GM04503 (cell line): ENCODE measurements at regions not wholly inside any gene's neighbourhood (a gene's known extent, or its start where the extent isn't known, plus 50 kb on each side); places are given as distances from the start of the nearest gene placed in this dataset.

Source experiments
- DNase-seq: peaks from one replicate; pipeline ENCODE4 v3.0.0-alpha.2; 2012; ENCODE audit warnings: low read depth

- no peak for DNase-seq
Measured at GRCh38 chr15:93317772-93318171, 228.8 kb upstream of the RGMA start.

GRCh38 chr15:93314245-93314644 is 225.2 kb upstream of the RGMA start:
- DNase-seq = no peak

GRCh38 chr15:93312891-93313486 is 224.0 kb upstream of the RGMA start:
- no peak for DNase-seq

GRCh38 chr15:93311620-93312019 is 222.6 kb upstream of the RGMA start:
- no peak for DNase-seq

- no peak for DNase-seq
Measured at GRCh38 chr15:93308026-93308690, 219.1 kb upstream of the RGMA start.

GRCh38 chr15:93307513-93307912 is 218.5 kb upstream of the RGMA start:
- no peak for DNase-seq

- DNase-seq = no peak
Measured at GRCh38 chr15:93305306-93305705, 216.3 kb upstream of the RGMA start.

GRCh38 chr15:93302080-93302765 is 213.2 kb upstream of the RGMA start:
- DNase-seq = no peak

- no peak for DNase-seq
Measured at GRCh38 chr15:93300796-93301195, 211.8 kb upstream of the RGMA start.

GRCh38 chr15:93299675-93300074 is 210.7 kb upstream of the RGMA start:
- no peak for DNase-seq

- no peak for DNase-seq
Measured at GRCh38 chr15:93298901-93299300, 209.9 kb upstream of the RGMA start.

GRCh38 chr15:93296759-93297500 is 207.9 kb upstream of the RGMA start:
- no peak for DNase-seq

- no peak for DNase-seq
Measured at GRCh38 chr15:93294896-93295295, 205.9 kb upstream of the RGMA start.

- no peak for DNase-seq
Measured at GRCh38 chr15:93294066-93294465, 205.1 kb upstream of the RGMA start.

- DNase-seq = no peak
Measured at GRCh38 chr15:93291380-93291779, 202.4 kb upstream of the RGMA start.

- DNase-seq = no peak
Measured at GRCh38 chr15:93290618-93290946, 201.6 kb upstream of the RGMA start.

- DNase-seq = no peak
Measured at GRCh38 chr15:93289941-93290617, 201.1 kb upstream of the RGMA start.

- DNase-seq = no peak
Measured at GRCh38 chr15:93288728-93289294, 199.8 kb upstream of the RGMA start.

GRCh38 chr15:93286446-93286845 is 197.4 kb upstream of the RGMA start:
- no peak for DNase-seq

GRCh38 chr15:93283854-93284253 is 194.8 kb upstream of the RGMA start:
- no peak for DNase-seq

GRCh38 chr15:93282808-93283207 is 193.8 kb upstream of the RGMA start:
- DNase-seq = no peak

GRCh38 chr15:93278783-93279182 is 189.8 kb upstream of the RGMA start:
- no peak for DNase-seq
